Upper lobe of left lung (tissue), 4 donors: ENCODE measurements at regions not wholly inside any gene's neighbourhood (a gene's known extent, or its start where the extent isn't known, plus 50 kb on each side); places are given as distances from the start of the nearest gene placed in this dataset.
"Not testable (repeated sequence)": the region's sequence is repeated elsewhere in the genome, so short reads cannot be mapped to it uniquely, and the experiment has no call there.

Experiments used
- EP300 ChIP-seq, 4 donors: sonication (generic); formaldehyde crosslinking; IDR thresholded peaks; one replicate each; pipeline ENCODE4 v1.5.1; 2017; ENCODE audit warnings: antibody characterized with exemption in 4 of 4, control low read depth in 2 of 4
- POLR2A ChIP-seq, 4 donors: fragments of 450-650 bp; IDR thresholded peaks; one replicate each; pipeline ENCODE4 v1.5.1; 2016 to 2017; ENCODE audit warnings: antibody characterized with exemption in 4 of 4, mild to moderate bottlenecking in 2 of 4
- POLR2AphosphoS5 ChIP-seq, 2 donors: sonication (generic); formaldehyde crosslinking; IDR thresholded peaks; one replicate each; pipeline ENCODE4 v1.5.1; 2017; ENCODE audit warnings: antibody characterized with exemption in 2 of 2
- TF ChIP-seq, protein P1 (sequence below), 6 experiments: fragments of 450-650 bp in 4 of 6; fragments of 200-600 bp in 2 of 6; sonication (generic) in 2 of 6; IDR thresholded peaks; one replicate each; pipeline ENCODE4 v1.5.1; 2016 to 2019; ENCODE audit warnings: antibody characterized with exemption in 6 of 6

DNA sequence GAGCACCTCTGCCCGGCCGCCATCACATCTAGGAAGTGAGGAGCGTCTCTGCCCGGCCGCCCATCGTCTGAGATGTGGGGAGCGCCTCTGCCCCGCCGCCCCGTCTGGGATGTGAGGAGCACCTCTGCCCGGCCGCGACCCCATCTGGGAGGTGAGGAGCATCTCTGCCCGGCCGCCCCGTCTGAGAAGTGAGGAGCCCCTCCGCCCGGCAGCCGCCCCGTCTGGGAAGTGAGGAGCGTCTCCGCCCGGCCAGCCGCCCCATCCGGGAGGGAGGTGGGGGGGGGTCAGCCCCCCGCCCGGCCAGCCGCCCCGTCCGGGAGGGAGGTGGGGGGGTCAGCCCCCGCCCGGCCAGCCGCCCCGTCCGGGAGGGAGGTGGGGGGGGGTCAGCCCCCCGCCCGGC is 119.4 kb upstream of the UGP2 start:
- TF ChIP-seq POLR2A, EP300, POLR2AphosphoS5 (IDR thresholded peaks at IDR 0.05): not testable (repeated sequence)
- TF ChIP-seq, protein P1, sequence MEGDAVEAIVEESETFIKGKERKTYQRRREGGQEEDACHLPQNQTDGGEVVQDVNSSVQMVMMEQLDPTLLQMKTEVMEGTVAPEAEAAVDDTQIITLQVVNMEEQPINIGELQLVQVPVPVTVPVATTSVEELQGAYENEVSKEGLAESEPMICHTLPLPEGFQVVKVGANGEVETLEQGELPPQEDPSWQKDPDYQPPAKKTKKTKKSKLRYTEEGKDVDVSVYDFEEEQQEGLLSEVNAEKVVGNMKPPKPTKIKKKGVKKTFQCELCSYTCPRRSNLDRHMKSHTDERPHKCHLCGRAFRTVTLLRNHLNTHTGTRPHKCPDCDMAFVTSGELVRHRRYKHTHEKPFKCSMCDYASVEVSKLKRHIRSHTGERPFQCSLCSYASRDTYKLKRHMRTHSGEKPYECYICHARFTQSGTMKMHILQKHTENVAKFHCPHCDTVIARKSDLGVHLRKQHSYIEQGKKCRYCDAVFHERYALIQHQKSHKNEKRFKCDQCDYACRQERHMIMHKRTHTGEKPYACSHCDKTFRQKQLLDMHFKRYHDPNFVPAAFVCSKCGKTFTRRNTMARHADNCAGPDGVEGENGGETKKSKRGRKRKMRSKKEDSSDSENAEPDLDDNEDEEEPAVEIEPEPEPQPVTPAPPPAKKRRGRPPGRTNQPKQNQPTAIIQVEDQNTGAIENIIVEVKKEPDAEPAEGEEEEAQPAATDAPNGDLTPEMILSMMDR (IDR thresholded peaks at IDR 0.05): not testable (repeated sequence)
